Pancreas (tissue), 10 donors: ENCODE measurements at regions not wholly inside any gene's neighbourhood (a gene's known extent, or its start where the extent isn't known, plus 50 kb on each side); places are given as distances from the start of the nearest gene placed in this dataset.

ENCODE experiments used
- ATAC-seq, 4 donors: fragments of 200-7000 bp; cut with Tn5 transposase; one replicate each; pipeline versions ENCODE4 v1.8.0 to v1.9.1; 2020; ENCODE audit warnings: mild to moderate bottlenecking in 4 of 4, moderate library complexity in 4 of 4
- DNase-seq, 6 donors: peaks; one replicate each; pipeline ENCODE4 v3.0.0-alpha.2; 2020
- FAIRE-seq: peaks from 2 replicates; lab custom pipeline; 2012; peaks lifted over from hg19 to GRCh38; lab: Jason Lieb, UNC
- H3K27ac ChIP-seq, 4 donors: fragments of 200-600 bp; sonication (generic); 1 replicate in 3 of 4; 2 replicates in 1 of 4; pipeline versions ENCODE4 v1.5.0 to v1.8.0; 2020
- H3K27me3 ChIP-seq, 4 donors: fragments of 200-600 bp; one replicate each; pipeline ENCODE4 v1.8.0; 2021
- H3K36me3 ChIP-seq, 3 donors: fragments of 200-600 bp; sonication (generic) in 1 of 3; one replicate each; pipeline versions ENCODE4 v1.5.0 to v1.8.0; 2020 to 2021
- H3K4me1 ChIP-seq, 3 donors: fragments of 200-600 bp; one replicate each; pipeline ENCODE4 v1.8.0; 2021
- H3K4me3 ChIP-seq, 4 donors: fragments of 200-600 bp; sonication (generic) in 2 of 4; one replicate each; pipeline versions ENCODE4 v1.5.0 to v1.8.0; 2020 to 2021
- H3K9me3 ChIP-seq, 4 donors: fragments of 200-600 bp; one replicate each; pipeline ENCODE4 v1.8.0; 2021
- WGBS, 2 donors: extraction: QIAGEN DNeasy Blood & Tissue Kit; methylation state at CpG; one replicate each; pipeline ENCODE4 v1.1.7; 2013; 5-methylcytosine and 5-hydroxymethylcytosine counted together
- intact Hi-C, 3 donors: fragments of 100-400 bp; cut with DNase I; formaldehyde crosslinking; loops; one replicate each; pipeline versions ENCODE4 v1.11.1 to v1.14.2; 2022
- TF ChIP-seq, protein P1 (sequence below), 4 donors: fragments of 200-600 bp; sonication (generic) in 3 of 4; IDR thresholded peaks; one replicate each; pipeline versions ENCODE4 v1.5.0 to v1.8.0; 2021; ENCODE audit warnings: antibody characterized with exemption in 4 of 4
- donor health status: healthy with polysubstance abuse.
- donor health status: DM: no; HTN: no; CAD: no; lungs with moderate emphysema.
- donor health status: DM: no; HTN: no; CAD: no.
- donor health status: control.
- donor health status: control.
- donor health status: Bipolar disorder and iron deficiency.
- donor health status: DM: yes; HTN: yes; CAD: no.
- donor health status: DM: no; HTN: no; CAD: no.
- donor health status: DM: no; HTN: no; CAD: no.
- donor health status: DM: yes; HTN: yes; CAD: no.

DNA sequence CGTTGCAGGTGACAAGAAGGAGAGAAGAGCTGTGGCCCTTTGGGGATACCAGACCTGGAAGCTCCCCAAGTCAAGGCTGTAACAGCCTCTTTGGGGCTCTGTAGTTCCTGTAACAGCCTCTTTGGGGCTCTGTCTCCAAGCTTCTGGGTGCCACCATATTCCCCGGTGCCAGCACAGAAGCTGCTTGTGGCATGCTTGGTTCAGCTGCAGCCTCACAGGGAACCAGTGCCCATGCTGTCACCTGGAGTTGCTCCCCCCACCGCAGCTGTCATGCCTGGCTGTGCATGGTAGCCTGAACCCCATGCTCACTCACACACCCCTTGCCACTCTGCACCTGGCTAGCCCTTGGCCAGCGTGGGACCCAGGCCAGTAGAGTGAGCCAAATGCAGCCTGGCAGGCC, 109.1 kb downstream of the ELAPOR2 start:
- H3K36me3 ChIP-seq = no peaks in the 10 kb centered on the region
- FAIRE-seq = no peak
- no peak overlapping the region for H3K27ac ChIP-seq
- no peak overlapping the region for H3K4me3 ChIP-seq
- peak in 1 of 6 donors; percentile 42 for DNase-seq
- no peaks in the 10 kb centered on the region for H3K4me1 ChIP-seq
- ATAC-seq = no peak
- intact Hi-C loops = no loop called here
- TF ChIP-seq, protein P1, sequence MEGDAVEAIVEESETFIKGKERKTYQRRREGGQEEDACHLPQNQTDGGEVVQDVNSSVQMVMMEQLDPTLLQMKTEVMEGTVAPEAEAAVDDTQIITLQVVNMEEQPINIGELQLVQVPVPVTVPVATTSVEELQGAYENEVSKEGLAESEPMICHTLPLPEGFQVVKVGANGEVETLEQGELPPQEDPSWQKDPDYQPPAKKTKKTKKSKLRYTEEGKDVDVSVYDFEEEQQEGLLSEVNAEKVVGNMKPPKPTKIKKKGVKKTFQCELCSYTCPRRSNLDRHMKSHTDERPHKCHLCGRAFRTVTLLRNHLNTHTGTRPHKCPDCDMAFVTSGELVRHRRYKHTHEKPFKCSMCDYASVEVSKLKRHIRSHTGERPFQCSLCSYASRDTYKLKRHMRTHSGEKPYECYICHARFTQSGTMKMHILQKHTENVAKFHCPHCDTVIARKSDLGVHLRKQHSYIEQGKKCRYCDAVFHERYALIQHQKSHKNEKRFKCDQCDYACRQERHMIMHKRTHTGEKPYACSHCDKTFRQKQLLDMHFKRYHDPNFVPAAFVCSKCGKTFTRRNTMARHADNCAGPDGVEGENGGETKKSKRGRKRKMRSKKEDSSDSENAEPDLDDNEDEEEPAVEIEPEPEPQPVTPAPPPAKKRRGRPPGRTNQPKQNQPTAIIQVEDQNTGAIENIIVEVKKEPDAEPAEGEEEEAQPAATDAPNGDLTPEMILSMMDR (IDR thresholded peaks at IDR 0.05) = no peak
- no peaks in the 10 kb centered on the region for H3K27me3 ChIP-seq
- H3K9me3 ChIP-seq = no peaks in the 10 kb centered on the region
- WGBS, 2 donors = 71 to 76% methylated on average over 4 of the region's 4 CpGs

DNA sequence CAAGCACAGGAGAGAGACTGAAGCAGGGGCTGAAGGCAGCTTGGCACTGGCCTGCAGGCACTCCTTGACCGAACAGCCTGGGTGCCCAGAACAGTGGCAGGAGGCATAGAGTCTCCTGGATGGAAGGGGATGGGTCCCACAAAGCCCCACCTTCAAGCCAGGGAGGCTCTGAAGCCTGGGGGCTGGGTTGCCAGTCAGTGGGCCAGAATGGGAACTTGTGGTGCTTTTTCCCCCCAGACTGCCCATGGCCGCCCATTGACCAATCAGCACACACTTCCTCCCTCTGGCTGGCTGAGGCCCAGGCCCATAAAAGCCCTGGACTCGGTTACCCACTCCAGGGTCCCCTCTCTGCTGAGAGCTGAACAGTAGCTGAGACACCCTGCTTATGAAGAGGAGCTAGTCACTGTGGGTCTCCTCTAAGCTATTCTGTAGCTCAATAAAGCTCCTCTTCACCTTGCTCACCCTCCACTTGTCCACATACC, 109.6 kb downstream of the ELAPOR2 start:
- 85 to 92% methylated on average over 3 of the region's 3 CpGs for WGBS, 2 donors
- Histone ChIP-seq H3K4me3 (no peak overlapping the region), H3K36me3 (no peaks in the 10 kb centered on the region), H3K27ac (no peak overlapping the region), H3K27me3 (no peaks in the 10 kb centered on the region), H3K4me1 (no peaks in the 10 kb centered on the region), H3K9me3 (no peaks in the 10 kb centered on the region)
- TF ChIP-seq, protein P1 (IDR thresholded peaks at IDR 0.05) = no peak
- ATAC-seq = no peak
- no peak for FAIRE-seq
- intact Hi-C loops = loop anchor here in 2 of 3 donors (10.0 kb wide), 1 partner anchor 195 kb away; no protein-coding TSS in a partner anchor
- DNase-seq = no peak

DNA sequence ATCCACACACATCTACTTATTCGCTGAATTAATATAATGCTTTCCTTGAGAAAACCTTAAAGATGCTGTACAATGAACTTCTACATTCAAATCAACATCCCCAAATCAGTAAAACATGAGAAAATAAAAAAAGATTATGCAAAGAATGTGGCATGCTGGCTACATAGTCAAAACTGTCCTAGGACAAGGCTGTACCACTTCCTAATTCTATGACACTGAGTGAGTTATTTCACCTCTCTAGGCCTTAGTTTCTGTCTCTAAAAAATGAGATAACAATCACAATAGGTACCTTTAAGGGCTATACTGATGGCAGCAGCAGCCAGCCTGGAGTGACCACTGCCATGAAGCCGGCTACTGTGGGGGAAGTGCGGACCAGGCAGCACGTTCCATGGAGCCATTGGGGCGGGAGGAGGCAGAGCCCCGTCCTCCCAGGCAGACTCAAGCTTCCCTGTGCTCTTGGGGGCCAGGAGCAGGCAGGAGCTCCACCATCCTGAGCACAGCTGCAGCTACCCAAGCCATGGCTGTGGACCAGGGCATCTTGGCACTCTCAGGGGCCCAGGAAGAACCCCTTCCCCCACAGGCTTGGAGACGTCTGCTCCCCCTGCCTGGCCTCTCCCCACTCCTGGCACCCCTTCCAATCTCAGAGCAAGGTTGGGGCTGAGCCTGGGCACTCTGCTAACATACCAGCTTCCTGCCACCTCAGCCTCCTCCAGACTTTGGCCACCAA, 110.2 kb downstream of the ELAPOR2 start:
- Histone ChIP-seq H3K4me1 (no peaks in the 10 kb centered on the region), H3K27me3 (no peaks in the 10 kb centered on the region), H3K4me3 (no peak overlapping the region), H3K9me3 (no peaks in the 10 kb centered on the region), H3K27ac (no peak overlapping the region), H3K36me3 (no peaks in the 10 kb centered on the region)
- DNase-seq = peak in 1 of 6 donors; percentile 45
- intact Hi-C loops = loop anchor here in 2 of 3 donors (10.0 kb wide), 1 partner anchor 196 kb away; no protein-coding TSS in a partner anchor
- TF ChIP-seq, protein P1 (IDR thresholded peaks at IDR 0.05) = no peak
- 70 to 78% methylated on average over 7 of the region's 7 CpGs for WGBS, 2 donors
- no peak for ATAC-seq
- no peak for FAIRE-seq

DNA sequence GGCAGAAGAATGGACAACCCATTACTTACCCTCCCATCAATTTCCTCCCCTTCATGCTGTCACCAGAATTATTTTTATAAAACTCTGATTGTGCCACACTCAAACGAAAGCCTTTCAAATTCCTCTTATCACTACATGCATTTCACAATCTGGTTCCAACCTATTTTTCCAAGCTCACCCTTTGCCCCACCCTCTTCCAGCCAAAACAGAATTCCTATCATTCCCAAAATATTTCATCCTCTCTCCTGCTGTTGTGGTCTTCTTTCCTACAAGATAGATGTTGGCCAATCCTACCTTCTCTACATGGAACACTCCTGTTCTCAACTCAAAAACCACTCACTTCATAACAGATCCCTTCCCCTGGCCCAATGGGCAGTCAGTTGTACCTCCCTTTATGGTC, 111.5 kb downstream of the ELAPOR2 start:
- intact Hi-C loops = loop anchor here in 2 of 3 donors (10.0 kb wide), 1 partner anchor 197 kb away; no protein-coding TSS in a partner anchor
- Histone ChIP-seq H3K4me3 (no peak overlapping the region), H3K36me3 (no peaks in the 10 kb centered on the region), H3K4me1 (no peaks in the 10 kb centered on the region), H3K27ac (no peak overlapping the region), H3K9me3 (no peaks in the 10 kb centered on the region), H3K27me3 (no peaks in the 10 kb centered on the region)
- FAIRE-seq = no peak
- no peak for ATAC-seq
- no peak for DNase-seq
- TF ChIP-seq, protein P1 (IDR thresholded peaks at IDR 0.05) = no peak
- WGBS, 2 donors = 11 to 21% methylated on average over 1 of the region's 1 CpG

DNA sequence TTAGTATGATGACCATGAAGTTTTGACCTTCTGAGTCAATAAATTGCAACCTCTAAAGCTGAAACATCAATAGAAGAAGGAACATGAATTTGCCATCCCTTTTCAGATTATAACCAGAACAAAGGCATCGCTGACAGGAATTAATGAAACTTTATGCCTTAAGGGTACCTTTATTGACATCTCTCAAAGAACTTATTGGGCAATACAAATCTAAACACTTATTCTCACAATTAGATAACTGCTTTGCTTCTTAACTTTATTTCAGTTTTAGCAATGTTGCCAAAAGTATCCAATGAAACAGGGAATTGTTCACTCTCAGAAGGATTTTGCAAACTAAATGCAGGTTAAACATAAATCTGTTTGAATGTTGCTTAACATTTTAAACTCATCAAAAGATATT, 116.0 kb downstream of the ELAPOR2 start:
- no peak for FAIRE-seq
- no peaks in the 10 kb centered on the region for H3K27me3 ChIP-seq
- no peaks in the 10 kb centered on the region for H3K9me3 ChIP-seq
- WGBS, 2 donors = 89 to 94% methylated on average over 1 of the region's 1 CpG
- H3K4me1 ChIP-seq = no peaks in the 10 kb centered on the region
- no peak for ATAC-seq
- H3K27ac ChIP-seq = no peak overlapping the region
- TF ChIP-seq, protein P1 (IDR thresholded peaks at IDR 0.05) = no peak
- no peak overlapping the region for H3K4me3 ChIP-seq
- intact Hi-C loops = loop anchor here in 2 of 3 donors (5.0 to 10.0 kb wide), 2 partner anchors 201 to 294 kb away; no protein-coding TSS in a partner anchor
- DNase-seq = no peak
- H3K36me3 ChIP-seq = no peaks in the 10 kb centered on the region
